ENCODE measurements at regions not wholly inside any gene's neighbourhood (a gene's known extent, or its start where the extent isn't known, plus 50 kb on each side); places are given as distances from the start of the nearest gene placed in this dataset.

DNA sequence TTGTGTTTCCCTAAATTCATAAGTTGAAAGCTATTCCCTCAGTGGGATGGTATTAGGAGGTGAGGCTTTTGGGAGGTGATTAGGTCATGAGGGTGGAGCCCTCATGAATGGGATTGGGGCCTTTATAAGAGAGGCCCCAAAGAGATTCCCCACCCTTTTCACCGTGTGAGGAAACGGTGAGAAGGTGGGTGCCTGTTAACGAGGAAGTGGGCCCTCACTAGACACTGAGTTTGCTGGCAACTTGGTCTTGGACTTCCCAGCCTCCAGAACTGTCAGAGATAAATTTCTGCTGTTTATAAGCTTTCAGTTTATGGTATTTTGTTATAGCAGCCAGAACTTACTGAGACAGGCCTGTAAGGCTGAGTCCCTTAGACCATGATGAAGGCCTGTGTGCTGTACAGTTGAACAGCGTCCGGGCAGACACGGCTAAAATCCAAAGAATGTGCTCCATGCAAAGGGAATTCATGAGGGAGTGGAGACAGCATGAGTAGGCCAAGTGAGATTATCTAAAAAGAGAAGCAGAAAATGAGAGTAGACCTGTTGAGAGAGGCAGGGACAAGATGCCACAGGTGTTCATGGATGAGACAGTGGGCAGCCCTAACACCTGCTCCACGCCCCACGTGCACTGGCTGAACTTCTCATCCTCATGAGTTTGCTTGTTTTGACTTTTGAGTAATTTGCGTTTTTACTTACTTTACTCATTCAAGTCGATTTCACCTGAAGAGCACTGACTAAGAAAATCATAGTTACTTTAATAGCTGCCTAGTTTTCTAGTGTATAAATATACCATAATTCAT is 66.9 kb upstream of the SFMBT2 start:
- no peak for DNase-seq

GRCh38 chr10:7475939-7476338 is 65.1 kb upstream of the SFMBT2 start:
- DNase-seq = no peak

GRCh38 chr10:7475046-7475911 is 64.4 kb upstream of the SFMBT2 start:
- no peak for DNase-seq

GRCh38 chr10:7474388-7474787 is 63.6 kb upstream of the SFMBT2 start:
- no peak for DNase-seq

GRCh38 chr10:7473474-7473873 is 62.6 kb upstream of the SFMBT2 start:
- no peak for DNase-seq

DNA sequence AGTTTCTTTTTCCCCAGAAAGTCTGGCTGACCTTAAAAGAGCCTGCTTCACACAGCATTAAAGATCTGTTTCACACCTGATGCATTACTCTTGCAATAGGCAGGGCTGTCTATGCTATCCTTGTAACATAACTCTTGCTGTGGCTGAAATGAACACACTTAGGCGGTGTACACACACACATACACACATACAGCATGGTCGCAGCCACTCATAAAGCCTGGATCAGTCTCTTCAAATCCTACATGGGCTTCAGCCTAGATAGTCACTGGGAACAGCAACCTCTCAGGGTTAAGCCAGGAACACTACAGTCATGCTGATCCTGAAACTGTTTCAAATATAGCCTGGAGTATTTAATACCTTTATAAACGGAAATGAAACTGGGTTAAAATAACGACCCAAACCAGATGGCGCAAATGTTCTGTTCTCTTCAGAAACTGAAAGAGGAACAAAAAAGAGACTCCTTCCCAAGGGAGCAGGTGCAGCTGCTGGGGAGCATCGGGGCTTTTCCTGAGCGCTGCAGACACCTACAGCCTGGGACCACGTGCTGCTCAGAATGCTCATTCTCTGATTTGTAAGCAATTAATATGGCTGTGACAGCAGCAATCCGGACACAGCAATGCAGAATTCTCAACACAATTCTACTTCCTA is 61.0 kb upstream of the SFMBT2 start:
- no peak for DNase-seq

- no peak for DNase-seq
These were observed 59.5 kb upstream of the SFMBT2 start for GRCh38 chr10:7470371-7470770.

- no peak for DNase-seq
These were observed 56.3 kb upstream of the SFMBT2 start for GRCh38 chr10:7467031-7467667.

DNA sequence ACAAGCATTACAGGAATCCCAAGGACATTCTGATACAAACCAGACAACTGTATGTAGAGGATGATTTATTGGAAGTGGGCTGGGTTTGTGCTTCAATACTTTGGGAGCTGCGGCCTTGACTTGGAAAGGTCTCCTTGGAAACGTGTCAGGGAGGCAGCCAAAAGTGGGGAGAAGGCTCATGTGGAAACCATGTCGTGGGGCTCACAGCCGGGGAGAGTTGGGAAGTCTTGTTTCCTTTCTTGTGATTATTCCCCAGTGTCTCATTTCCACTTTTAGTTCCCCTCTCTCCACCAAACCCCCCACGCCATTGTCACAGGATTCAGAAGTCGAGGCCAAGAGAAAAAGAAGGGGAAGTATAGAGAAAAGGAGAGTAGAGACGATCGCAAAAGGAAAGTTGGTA is 53.9 kb upstream of the SFMBT2 start:
- DNase-seq = no peak

All from hematopoietic multipotent progenitor cell treated with erythropoietin and hydrocortisone succinate and interleukin-3 and kit ligand, for 6 days (in vitro differentiated cells).